H1 (cell line): ENCODE measurements at regions not wholly inside any gene's neighbourhood (a gene's known extent, or its start where the extent isn't known, plus 50 kb on each side); places are given as distances from the start of the nearest gene placed in this dataset.

ENCODE experiments used
- CTCF ChIA-PET: fragments of 300-600 bp; sonication (Branson Sonifier 250); formaldehyde crosslinking; loops from one replicate; lab custom pipeline; 2021; ENCODE audit not compliant: partially characterized antibody; lab: Charles Lee
- POLR2A ChIA-PET: fragments of 300-600 bp; sonication (Branson Sonifier 250); formaldehyde crosslinking; loops from one replicate; lab custom pipeline; 2021; ENCODE audit warnings: inconsistent platforms; ENCODE audit not compliant: partially characterized antibody; lab: Charles Lee
- DNase-seq, 2 experiments: peaks; one replicate each; pipeline versions ENCODE4 v3.0.0 to v3.0.0-alpha.2; 2010 to 2022; ENCODE audit warnings: low spot score in 2 of 2, low read depth in 1 of 2, mixed read lengths in 1 of 2
- FAIRE-seq: peaks from 2 replicates; lab custom pipeline; 2011; peaks lifted over from hg19 to GRCh38; lab: Jason Lieb, UNC
- H2AFZ ChIP-seq: 2 replicates; pipeline ENCODE4 v1.8.1; 2012; ENCODE audit warnings: low read length, inconsistent platforms
- H2AK5ac ChIP-seq: 2 replicates; pipeline ENCODE4 v1.6.1; 2013; ENCODE audit warnings: low read depth, low read length
- H2BK120ac ChIP-seq: replicated peaks from 2 replicates; pipeline ENCODE3; 2013; ENCODE audit warnings: low read depth, low read length, inconsistent platforms
- H2BK12ac ChIP-seq: 2 replicates; pipeline ENCODE4 v1.6.1; 2013; ENCODE audit warnings: low read depth, low read length
- H2BK15ac ChIP-seq: 2 replicates; pipeline ENCODE4 v1.6.1; 2013; ENCODE audit warnings: low read length
- H2BK20ac ChIP-seq: 2 replicates; pipeline ENCODE4 v1.6.1; 2013; ENCODE audit warnings: low read length
- H2BK5ac ChIP-seq: 2 replicates; pipeline ENCODE4 v1.6.1; 2013; ENCODE audit warnings: low read depth, low read length
- H3K14ac ChIP-seq: 2 replicates; pipeline ENCODE4 v1.6.1; 2013; ENCODE audit warnings: inconsistent platforms; ENCODE audit not compliant: insufficient read length
- H3K18ac ChIP-seq: 2 replicates; pipeline ENCODE4 v1.6.1; 2013; ENCODE audit warnings: low read length; ENCODE audit errors: extremely low read depth
- H3K23ac ChIP-seq: 2 replicates; pipeline ENCODE4 v1.6.1; 2013; ENCODE audit warnings: inconsistent platforms; ENCODE audit not compliant: insufficient read length
- H3K23me2 ChIP-seq: 2 replicates; pipeline ENCODE4 v1.6.1; 2013; ENCODE audit warnings: low read depth, low read length
- H3K27ac ChIP-seq: 2 replicates; pipeline ENCODE4 v1.6.1; 2011; ENCODE audit warnings: low read depth, low read length, inconsistent platforms
- H3K27me3 ChIP-seq, 4 experiments: replicated peaks in 1 of 4; 1 replicate in 1 of 4; 2 replicates in 3 of 4; pipeline versions ENCODE4 v1.6.1 to v1.8.1; 2011 to 2013; ENCODE audit warnings: low read length in 3 of 4, mild to moderate bottlenecking in 3 of 4, inconsistent platforms in 2 of 4, mixed read lengths in 2 of 4, moderate library complexity in 1 of 4; ENCODE audit not compliant: control insufficient read depth in 3 of 4, insufficient read depth in 3 of 4; ENCODE audit errors: extremely low read depth in 1 of 4
- H3K36me3 ChIP-seq, 4 experiments: 2 replicates each; pipeline versions ENCODE4 v1.6.1 to v1.8.1; 2011 to 2013; ENCODE audit warnings: mild to moderate bottlenecking in 4 of 4, low read length in 3 of 4, moderate library complexity in 2 of 4, control low read depth in 1 of 4, inconsistent platforms in 1 of 4; ENCODE audit not compliant: insufficient read depth in 4 of 4, control insufficient read depth in 2 of 4
- H3K4ac ChIP-seq: replicated peaks from 2 replicates; pipeline ENCODE3; 2013; ENCODE audit warnings: low read length, low read depth, mixed read lengths, inconsistent platforms; ENCODE audit not compliant: insufficient read length
- H3K4me1 ChIP-seq, 4 experiments: replicated peaks in 1 of 4; 1 replicate in 1 of 4; 2 replicates in 3 of 4; pipeline versions ENCODE4 v1.6.1 to v1.8.1; 2011 to 2013; ENCODE audit warnings: low read length in 3 of 4, inconsistent platforms in 2 of 4, mixed read lengths in 1 of 4; ENCODE audit not compliant: insufficient read depth in 4 of 4, control insufficient read depth in 3 of 4
- H3K4me2 ChIP-seq, 2 experiments: 2 replicates each; pipeline versions ENCODE4 v1.6.1 to v1.8.1; 2011 to 2013; ENCODE audit warnings: low read depth in 2 of 2, low read length in 2 of 2, control low read depth in 1 of 2, inconsistent platforms in 1 of 2, mild to moderate bottlenecking in 1 of 2; ENCODE audit not compliant: insufficient read depth in 1 of 2
- H3K4me3 ChIP-seq, 4 experiments: fragments of 200-600, 300-600 bp in 1 of 4; sonication (generic), shearing (Covaris generic), sonication (Bioruptor Twin) in 1 of 4; 2 replicates each; pipeline versions ENCODE4 v1.5.1 to v1.8.1; 2011 to 2016; ENCODE audit warnings: low read length in 4 of 4, low read depth in 3 of 4, control low read depth in 2 of 4, inconsistent platforms in 2 of 4, mild to moderate bottlenecking in 2 of 4, mixed read lengths in 1 of 4, moderate library complexity in 1 of 4; ENCODE audit not compliant: insufficient read depth in 2 of 4; ENCODE audit errors: extremely low read depth in 1 of 4
- H3K56ac ChIP-seq: replicated peaks from 2 replicates; pipeline ENCODE3; 2013; ENCODE audit warnings: low read depth, mild to moderate bottlenecking, mixed read lengths, low read length, inconsistent platforms; ENCODE audit not compliant: insufficient read length
- H3K79me1 ChIP-seq: 2 replicates; pipeline ENCODE4 v1.6.1; 2013; ENCODE audit warnings: low read depth, low read length, control low read depth
- H3K79me2 ChIP-seq, 2 experiments: 2 replicates each; pipeline versions ENCODE4 v1.6.1 to v1.8.1; 2012 to 2013; ENCODE audit warnings: low read length in 2 of 2, mild to moderate bottlenecking in 2 of 2, inconsistent platforms in 1 of 2; ENCODE audit not compliant: insufficient read depth in 2 of 2, control insufficient read depth in 1 of 2
- H3K9ac ChIP-seq, 4 experiments: replicated peaks in 1 of 4; 1 replicate in 1 of 4; 2 replicates in 3 of 4; pipeline versions ENCODE4 v1.6.1 to v1.8.1; 2011 to 2013; ENCODE audit warnings: low read depth in 3 of 4, low read length in 3 of 4, control low read depth in 2 of 4, mild to moderate bottlenecking in 2 of 4, moderate library complexity in 2 of 4, inconsistent platforms in 1 of 4; ENCODE audit errors: extremely low read depth in 1 of 4
- H3K9me3 ChIP-seq, 2 experiments: 2 replicates each; pipeline versions ENCODE4 v1.6.1 to v1.8.1; 2012 to 2013; ENCODE audit warnings: mild to moderate bottlenecking in 2 of 2, moderate library complexity in 2 of 2, control low read depth in 1 of 2, inconsistent platforms in 1 of 2, low read depth in 1 of 2, low read length in 1 of 2, mixed read lengths in 1 of 2; ENCODE audit not compliant: insufficient read depth in 2 of 2
- H4K20me1 ChIP-seq, 2 experiments: replicated peaks in 1 of 2; 2 replicates each; pipeline versions ENCODE3 to v1.8.1; 2011 to 2013; ENCODE audit warnings: inconsistent platforms in 2 of 2, low read length in 2 of 2, mild to moderate bottlenecking in 1 of 2; ENCODE audit not compliant: insufficient read depth in 2 of 2, control insufficient read depth in 1 of 2
- H4K5ac ChIP-seq: 2 replicates; pipeline ENCODE4 v1.6.1; 2013; ENCODE audit warnings: low read length, low read depth, mixed read lengths, inconsistent platforms; ENCODE audit not compliant: insufficient read length
- H4K8ac ChIP-seq: 2 replicates; pipeline ENCODE4 v1.8.0; 2013; ENCODE audit warnings: mild to moderate bottlenecking, moderate library complexity, low read length, inconsistent platforms; ENCODE audit not compliant: insufficient read depth; ENCODE audit errors: extremely low read depth
- H4K91ac ChIP-seq: replicated peaks from 2 replicates; pipeline ENCODE3; 2013; ENCODE audit warnings: low read length, mixed read lengths, inconsistent platforms; ENCODE audit not compliant: insufficient read length
- BCL11A ChIP-seq, 2 experiments: IDR thresholded peaks; one replicate each; pipeline ENCODE4 v1.6.1; 2011; ENCODE audit warnings: low read depth in 2 of 2, low read length in 2 of 2, mild to moderate bottlenecking in 2 of 2
- CBX8 ChIP-seq: fragments of 300-800, 300-1000 bp; sonication (generic); IDR thresholded peaks from 2 replicates; pipeline ENCODE4 v1.7.1; 2016; ENCODE audit warnings: low read depth, low read length, borderline replicate concordance
- JUND ChIP-seq: IDR thresholded peaks from 2 replicates; pipeline ENCODE4 v1.6.1; 2011; ENCODE audit warnings: mild to moderate bottlenecking, improper control_type of control experiment, low read length
- KDM1A ChIP-seq: fragments of 200-600, 300-600 bp; sonication (generic); IDR thresholded peaks from 2 replicates; pipeline ENCODE4 v1.7.1; 2016; ENCODE audit warnings: mild to moderate bottlenecking, low read length, borderline replicate concordance
- POU5F1 ChIP-seq: IDR thresholded peaks from 2 replicates; pipeline ENCODE4 v1.6.1; 2011; ENCODE audit warnings: low read depth, mild to moderate bottlenecking, low read length, moderate library complexity
- RAD21 ChIP-seq, 2 experiments: IDR thresholded peaks in 1 of 2; conservative IDR thresholded peaks in 1 of 2; 2 replicates each; pipeline ENCODE4 v1.6.1; 2011; ENCODE audit warnings: low read depth in 2 of 2, low read length in 2 of 2, improper control_type of control experiment in 1 of 2, inconsistent platforms in 1 of 2, mild to moderate bottlenecking in 1 of 2, moderate library complexity in 1 of 2
- SIX5 ChIP-seq: IDR thresholded peaks from 2 replicates; pipeline ENCODE4 v1.6.1; 2011; ENCODE audit warnings: mild to moderate bottlenecking, low read depth, low read length
- SP1 ChIP-seq: IDR thresholded peaks from 2 replicates; pipeline ENCODE4 v1.6.1; 2011; ENCODE audit warnings: low read depth, low read length
- SUZ12 ChIP-seq: fragments of 200-600 bp; sonication (generic); IDR thresholded peaks from 2 replicates; pipeline ENCODE4 v1.6.1; 2012; ENCODE audit warnings: mild to moderate bottlenecking, inconsistent platforms, low read length, moderate library complexity, mixed read lengths
- TCF12 ChIP-seq: IDR thresholded peaks from 2 replicates; pipeline ENCODE4 v1.6.1; 2011; ENCODE audit warnings: low read depth, mild to moderate bottlenecking, low read length
- YY1 ChIP-seq: IDR thresholded peaks from 2 replicates; pipeline ENCODE4 v1.6.1; 2011; ENCODE audit warnings: low read depth, mild to moderate bottlenecking, low read length
- WGBS, 2 experiments: shearing (Covaris generic) in 1 of 2; methylation state at CpG; one replicate each; pipeline versions ENCODE4 v1.1.6 to v1.1.7; 2013 to 2015; ENCODE audit warnings: low lambda C conversion rate in 2 of 2, mixed read lengths in 2 of 2, inconsistent platforms in 1 of 2, low coverage in 1 of 2, missing lambda C conversion rate in 1 of 2; ENCODE audit not compliant: insufficient replicate concordance in 2 of 2, insufficient coverage in 1 of 2, insufficient read length in 1 of 2; ENCODE audit errors: extremely low coverage in 1 of 2, missing lambda C conversion rate in 1 of 2; 5-methylcytosine and 5-hydroxymethylcytosine counted together

DNA sequence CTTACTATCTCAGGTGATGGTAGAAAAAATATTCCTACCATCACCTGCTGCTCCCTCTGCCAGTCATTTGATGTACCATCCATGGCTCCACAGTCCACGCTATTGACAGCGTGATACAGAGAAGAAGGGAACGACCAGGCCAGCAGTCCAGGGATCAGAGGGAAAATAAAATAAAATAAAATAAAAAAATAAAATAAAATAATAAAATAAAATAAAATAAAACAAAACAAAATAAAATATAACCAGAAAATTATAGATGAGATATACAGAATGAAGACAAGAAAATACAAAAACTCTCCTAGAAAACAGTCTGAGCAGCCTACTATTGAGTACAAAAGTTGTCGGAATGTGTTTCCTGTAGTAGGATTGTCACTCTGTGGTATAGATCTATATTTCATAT is 619.4 kb upstream of the TMPRSS15 start:
- no peak overlapping the region for H2BK20ac ChIP-seq
- H3K4ac ChIP-seq, result no peak overlapping the region
- no peak overlapping the region for H3K4me2 ChIP-seq
- H3K79me2 ChIP-seq, result no peaks in the 10 kb centered on the region
- no peaks in the 10 kb centered on the region for H3K4me1 ChIP-seq
- FAIRE-seq, result no peak
- H3K23me2 ChIP-seq, result no peaks in the 10 kb centered on the region
- no peak overlapping the region for H4K5ac ChIP-seq
- ChIA-PET CTCF (no interaction called here), POLR2A (no interaction called here)
- H2BK5ac ChIP-seq, result no peak overlapping the region
- H3K9me3 ChIP-seq, result no peaks in the 10 kb centered on the region
- H3K18ac ChIP-seq, result no peak overlapping the region
- no peak overlapping the region for H2AFZ ChIP-seq
- no peak overlapping the region for H2BK15ac ChIP-seq
- no peak overlapping the region for H3K14ac ChIP-seq
- no peak overlapping the region for H3K27ac ChIP-seq
- H3K9ac ChIP-seq, result no peak overlapping the region
- H4K20me1 ChIP-seq, result no peaks in the 10 kb centered on the region
- no peak overlapping the region for H4K8ac ChIP-seq
- H2BK12ac ChIP-seq, result no peak overlapping the region
- no peak overlapping the region for H2BK120ac ChIP-seq
- DNase-seq, result no peak
- no peaks in the 10 kb centered on the region for H3K36me3 ChIP-seq
- H3K4me3 ChIP-seq, result no peak overlapping the region
- H3K56ac ChIP-seq, result no peak overlapping the region
- no peak overlapping the region for H2AK5ac ChIP-seq
- no peak overlapping the region for H4K91ac ChIP-seq
- TF ChIP-seq SUZ12 (no peak), RAD21 (IDR thresholded peaks at IDR 0.05 in 1 of 2, conservative IDR thresholded peaks at IDR 0.05 in 1 of 2; ENCODE audit: low read depth in 2 of 2, low read length in 2 of 2) (no peak), CBX8 (no peak), TCF12 (no peak), JUND (no peak), BCL11A (IDR thresholded peaks at IDR 0.05; ENCODE audit: low read depth in 2 of 2, low read length in 2 of 2) (no peak), SP1 (no peak), KDM1A (no peak), SIX5 (no peak), POU5F1 (no peak), YY1 (no peak)
- no peak overlapping the region for H3K23ac ChIP-seq
- no peaks in the 10 kb centered on the region for H3K27me3 ChIP-seq
- H3K79me1 ChIP-seq, result no peaks in the 10 kb centered on the region
- WGBS, 2 experiments, result 92% methylated on average over 4 of the region's 4 CpGs; no CpG with 5 or more reads in 1 of the 2 experiments
